Nephron (organoid): ENCODE measurements at regions not wholly inside any gene's neighbourhood (a gene's known extent, or its start where the extent isn't known, plus 50 kb on each side); places are given as distances from the start of the nearest gene placed in this dataset.

Experiments
- H3K27ac Mint-ChIP-seq, 3 experiments: 2 replicates each; pipeline ENCODE4 v1.8.0; 2020; ENCODE audit warnings: mixed read lengths in 3 of 3, mild to moderate bottlenecking in 2 of 3, moderate library complexity in 1 of 3
- H3K27me3 Mint-ChIP-seq: 2 replicates; pipeline ENCODE4 v1.8.0; 2021; ENCODE audit warnings: low read depth, mild to moderate bottlenecking, moderate library complexity, mixed read lengths
- H3K36me3 Mint-ChIP-seq: 2 replicates; pipeline ENCODE4 v1.8.0; 2020; ENCODE audit warnings: low read depth, mixed read lengths
- H3K4me1 Mint-ChIP-seq: 2 replicates; pipeline ENCODE4 v1.8.0; 2020; ENCODE audit warnings: mixed read lengths
- H3K4me3 Mint-ChIP-seq, 3 experiments: 2 replicates each; pipeline ENCODE4 v1.8.0; 2020; ENCODE audit warnings: mild to moderate bottlenecking in 3 of 3, mixed read lengths in 3 of 3, moderate library complexity in 2 of 3
- H3K9me3 Mint-ChIP-seq: 2 replicates; pipeline ENCODE4 v1.8.0; 2020; ENCODE audit warnings: mixed read lengths
- TF ChIP-seq, protein P1 (sequence below), 3 experiments: fragments of 200-600 bp; sonication (generic); IDR thresholded peaks; one replicate each; pipeline ENCODE4 v1.5.0; 2021; ENCODE audit warnings: antibody characterized with exemption in 3 of 3; ENCODE audit not compliant: unreplicated experiment in 3 of 3

DNA sequence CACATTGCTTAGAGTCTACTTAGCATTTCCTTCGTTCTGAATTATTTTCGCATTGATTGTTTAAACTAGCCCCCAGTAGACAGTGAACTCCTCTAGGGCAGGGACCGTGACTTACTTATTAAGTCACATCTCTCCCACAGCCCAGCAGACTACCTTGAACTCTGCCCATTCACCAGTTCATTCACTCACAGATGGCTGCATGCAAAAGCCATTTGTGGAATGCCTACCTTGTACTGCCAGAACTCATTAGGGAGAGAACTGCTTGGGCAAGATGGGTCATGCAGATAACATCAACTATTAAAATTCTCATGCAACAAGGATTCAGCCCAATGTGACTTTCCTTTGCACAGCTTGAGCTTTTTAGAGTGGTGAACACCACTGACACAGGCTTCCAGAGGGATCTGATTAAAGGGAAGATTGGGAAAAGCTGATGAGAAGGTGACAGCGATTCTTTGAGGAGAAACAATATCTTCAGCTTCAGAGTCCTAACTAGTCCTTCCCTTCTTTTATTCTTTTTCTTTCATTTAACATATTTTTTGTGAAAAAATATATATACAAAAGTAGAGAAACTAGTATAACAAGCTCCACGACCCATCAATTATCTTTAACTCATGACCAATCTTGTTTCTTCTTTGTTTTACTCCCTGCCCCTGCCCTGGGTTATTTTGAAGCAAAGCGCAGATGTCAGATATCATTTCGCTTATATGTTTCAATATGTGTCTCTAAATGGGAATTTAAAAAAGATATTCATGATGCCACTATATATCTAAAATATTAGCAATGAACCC lies 273.9 kb downstream of the CDC5L start:
- Mint-ChIP-seq H3K4me3 (no peak overlapping the region), H3K27ac (peak overlapping the region in 1 of 3 experiments; percentile 15), H3K36me3 (no peaks in the 10 kb centered on the region), H3K4me1 (peaks cover 62% of the 10 kb centered on the region), H3K9me3 (peaks cover 2% of the 10 kb centered on the region), H3K27me3 (peaks cover 69% of the 10 kb centered on the region)
- TF ChIP-seq, protein P1, sequence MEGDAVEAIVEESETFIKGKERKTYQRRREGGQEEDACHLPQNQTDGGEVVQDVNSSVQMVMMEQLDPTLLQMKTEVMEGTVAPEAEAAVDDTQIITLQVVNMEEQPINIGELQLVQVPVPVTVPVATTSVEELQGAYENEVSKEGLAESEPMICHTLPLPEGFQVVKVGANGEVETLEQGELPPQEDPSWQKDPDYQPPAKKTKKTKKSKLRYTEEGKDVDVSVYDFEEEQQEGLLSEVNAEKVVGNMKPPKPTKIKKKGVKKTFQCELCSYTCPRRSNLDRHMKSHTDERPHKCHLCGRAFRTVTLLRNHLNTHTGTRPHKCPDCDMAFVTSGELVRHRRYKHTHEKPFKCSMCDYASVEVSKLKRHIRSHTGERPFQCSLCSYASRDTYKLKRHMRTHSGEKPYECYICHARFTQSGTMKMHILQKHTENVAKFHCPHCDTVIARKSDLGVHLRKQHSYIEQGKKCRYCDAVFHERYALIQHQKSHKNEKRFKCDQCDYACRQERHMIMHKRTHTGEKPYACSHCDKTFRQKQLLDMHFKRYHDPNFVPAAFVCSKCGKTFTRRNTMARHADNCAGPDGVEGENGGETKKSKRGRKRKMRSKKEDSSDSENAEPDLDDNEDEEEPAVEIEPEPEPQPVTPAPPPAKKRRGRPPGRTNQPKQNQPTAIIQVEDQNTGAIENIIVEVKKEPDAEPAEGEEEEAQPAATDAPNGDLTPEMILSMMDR (IDR thresholded peaks at IDR 0.05; ENCODE audit: unreplicated experiment in 3 of 3), result no peak

DNA sequence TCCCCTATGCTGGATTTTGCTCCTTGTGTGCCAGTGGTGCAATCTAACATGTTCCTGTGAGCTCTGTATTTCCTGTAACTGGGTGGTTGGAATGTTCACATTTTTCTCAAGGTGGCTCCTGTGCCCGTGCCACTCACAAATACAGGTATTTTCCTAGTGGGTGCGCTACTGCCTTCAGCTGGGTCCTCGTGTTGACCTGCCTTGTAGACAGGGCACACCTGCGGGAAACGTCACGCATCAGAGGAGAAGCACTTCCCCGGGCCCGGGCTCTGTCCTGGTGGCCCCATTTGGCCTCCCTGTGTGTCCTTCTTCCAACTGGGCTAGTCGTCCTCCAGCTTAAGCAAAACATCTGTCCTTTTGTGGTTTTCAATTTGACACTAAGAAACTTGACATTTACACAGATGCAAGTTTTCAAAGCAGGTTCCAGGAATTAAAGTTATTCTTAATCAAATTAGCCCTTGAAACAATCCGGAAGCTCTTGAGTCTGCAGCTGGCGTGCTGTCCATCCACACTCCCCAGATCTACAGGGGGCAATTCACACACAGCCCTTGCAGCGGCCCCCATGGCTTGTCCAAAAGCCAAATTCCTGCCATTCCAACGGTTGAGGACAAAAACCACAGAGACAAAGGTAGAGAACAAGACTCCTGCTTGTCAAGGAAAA lies 275.1 kb downstream of the CDC5L start:
- Mint-ChIP-seq H3K4me3 (peak overlapping the region in 1 of 3 experiments; percentile 39), H3K4me1 (peaks cover 63% of the 10 kb centered on the region), H3K36me3 (no peaks in the 10 kb centered on the region), H3K9me3 (no peaks in the 10 kb centered on the region), H3K27me3 (peaks cover 68% of the 10 kb centered on the region), H3K27ac (peak overlapping the region; percentile 2 to 50 (median 18))
- TF ChIP-seq, protein P1 (IDR thresholded peaks at IDR 0.05; ENCODE audit: unreplicated experiment in 3 of 3), result no peak

DNA sequence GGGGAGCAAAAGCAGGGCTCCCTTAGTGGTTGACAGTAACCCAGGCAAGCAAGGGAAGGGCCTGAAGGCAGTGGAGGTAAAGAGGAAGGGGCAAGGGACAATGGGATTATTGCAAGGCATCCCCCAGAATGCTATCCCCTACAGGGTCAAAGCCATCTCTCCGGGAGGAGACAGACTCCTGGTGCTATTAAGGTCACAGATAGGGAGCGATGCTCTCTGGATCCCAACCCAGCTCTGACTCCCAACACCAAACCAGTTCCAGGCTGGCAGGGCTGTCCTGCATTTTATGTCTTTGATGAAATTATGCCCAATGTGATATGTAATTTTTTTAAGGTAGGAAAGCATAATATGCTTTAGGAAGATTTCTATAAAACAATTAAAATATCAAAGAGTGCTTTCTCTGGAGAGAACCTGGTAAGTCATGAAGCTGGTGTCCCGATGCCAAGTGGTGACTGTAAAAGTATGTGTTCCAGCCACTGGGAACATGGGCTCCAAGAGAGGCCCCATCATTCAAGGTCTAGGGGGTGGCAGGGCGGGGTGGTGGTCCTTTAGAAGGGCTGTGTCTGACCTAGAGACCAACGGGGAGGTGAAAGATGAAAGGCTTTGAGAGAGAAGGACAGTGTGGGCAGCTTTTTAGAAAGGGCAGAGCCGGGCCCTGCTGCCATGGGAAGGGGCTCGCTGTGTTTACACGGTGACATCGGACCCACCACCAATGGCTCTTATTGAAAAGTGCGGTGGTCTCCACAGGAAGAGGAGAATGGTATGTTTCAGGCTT lies 276.5 kb downstream of the CDC5L start:
- H3K9me3 Mint-ChIP-seq, result no peaks in the 10 kb centered on the region
- peaks cover 66% of the 10 kb centered on the region for H3K27me3 Mint-ChIP-seq
- no peaks in the 10 kb centered on the region for H3K36me3 Mint-ChIP-seq
- H3K27ac Mint-ChIP-seq, result peak overlapping the region; percentile 27 to 85 (median 69)
- TF ChIP-seq, protein P1 (IDR thresholded peaks at IDR 0.05; ENCODE audit: unreplicated experiment in 3 of 3), result no peak
- H3K4me3 Mint-ChIP-seq, result peak overlapping the region in 1 of 3 experiments; percentile 15
- H3K4me1 Mint-ChIP-seq, result peaks cover 76% of the 10 kb centered on the region

DNA sequence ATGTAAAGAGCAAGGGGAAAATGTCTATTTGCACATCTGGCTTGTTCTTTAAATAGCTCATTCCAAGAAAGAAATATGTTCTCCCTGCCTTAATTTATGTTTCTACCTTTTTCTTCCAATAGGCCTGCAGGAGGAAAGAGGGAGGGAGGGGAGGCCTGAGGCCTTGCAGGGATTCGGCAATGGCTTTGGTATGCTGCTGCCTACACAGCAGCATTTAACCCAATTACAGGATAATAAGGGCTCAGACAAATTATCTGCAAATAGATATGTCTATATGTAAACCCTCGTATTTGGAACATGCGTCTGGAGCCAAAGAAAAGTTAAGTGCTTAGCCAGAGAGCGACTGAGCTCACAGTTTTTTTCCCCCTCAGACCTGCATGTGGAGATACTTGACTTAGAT lies 277.2 kb downstream of the CDC5L start:
- H3K4me3 Mint-ChIP-seq, result peak overlapping the region in 2 of 3 experiments; percentile 7 to 28
- TF ChIP-seq, protein P1 (IDR thresholded peaks at IDR 0.05; ENCODE audit: unreplicated experiment in 3 of 3), result no peak
- no peaks in the 10 kb centered on the region for H3K36me3 Mint-ChIP-seq
- H3K4me1 Mint-ChIP-seq, result peaks cover 72% of the 10 kb centered on the region
- peaks cover 66% of the 10 kb centered on the region for H3K27me3 Mint-ChIP-seq
- H3K27ac Mint-ChIP-seq, result peak overlapping the region; percentile 29 to 85 (median 69)
- no peaks in the 10 kb centered on the region for H3K9me3 Mint-ChIP-seq

DNA sequence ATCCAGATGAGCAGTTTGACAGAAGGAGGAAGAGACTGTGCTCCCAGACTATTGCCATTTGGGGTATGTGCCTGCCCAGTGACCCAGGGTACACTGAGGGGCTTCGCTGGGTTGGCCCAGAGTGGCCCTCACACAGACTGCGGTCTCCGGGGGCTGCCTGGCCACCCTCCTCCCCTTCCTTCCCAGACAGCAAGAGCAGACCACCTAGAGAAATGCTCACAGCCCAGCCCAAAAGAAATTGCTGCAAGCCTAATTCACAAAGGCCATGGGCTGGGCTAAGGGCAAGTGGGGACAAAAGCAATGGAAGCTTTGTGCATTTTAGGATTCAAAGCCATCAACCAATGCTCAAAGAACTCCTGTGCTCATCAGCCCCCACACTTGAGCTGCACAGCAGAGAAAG lies 277.6 kb downstream of the CDC5L start:
- H3K9me3 Mint-ChIP-seq, result no peaks in the 10 kb centered on the region
- peaks cover 65% of the 10 kb centered on the region for H3K27me3 Mint-ChIP-seq
- TF ChIP-seq, protein P1 (IDR thresholded peaks at IDR 0.05; ENCODE audit: unreplicated experiment in 3 of 3), result no peak
- peak overlapping the region; percentile 29 to 85 (median 69) for H3K27ac Mint-ChIP-seq
- H3K4me3 Mint-ChIP-seq, result peak overlapping the region in 2 of 3 experiments; percentile 7 to 28
- H3K4me1 Mint-ChIP-seq, result peaks cover 72% of the 10 kb centered on the region
- no peaks in the 10 kb centered on the region for H3K36me3 Mint-ChIP-seq
